PFSK-1 (cell line): ENCODE measurements at regions not wholly inside any gene's neighbourhood (a gene's known extent, or its start where the extent isn't known, plus 50 kb on each side); places are given as distances from the start of the nearest gene placed in this dataset.

Experiments
- FOXP2 ChIP-seq: optimal IDR thresholded peaks from 2 replicates; pipeline ENCODE3; 2011; ENCODE audit warnings: borderline replicate concordance, control low read depth, inconsistent platforms; ENCODE audit not compliant: insufficient read depth; ENCODE audit errors: extremely low read length, extremely low read depth
- POLR2AphosphoS5 ChIP-seq: IDR thresholded peaks from 2 replicates; pipeline ENCODE4 v1.6.1; 2012; ENCODE audit warnings: low read depth, mild to moderate bottlenecking, control low read depth, low read length, moderate library complexity
- REST ChIP-seq, 2 experiments: IDR thresholded peaks; 2 replicates each; pipeline versions ENCODE4 v1.6.1 to v1.8.0; 2011 to 2012; ENCODE audit warnings: low read depth in 2 of 2, low read length in 2 of 2, control low read depth in 1 of 2, inconsistent platforms in 1 of 2, mild to moderate bottlenecking in 1 of 2, moderate library complexity in 1 of 2; ENCODE audit not compliant: insufficient read depth in 1 of 2
- SIN3A ChIP-seq: IDR thresholded peaks from 2 replicates; pipeline ENCODE4 v1.6.1; 2012; ENCODE audit warnings: mild to moderate bottlenecking, low read length, moderate library complexity, borderline replicate concordance; ENCODE audit not compliant: insufficient read depth
- TAF1 ChIP-seq: IDR thresholded peaks from 2 replicates; pipeline ENCODE4 v1.6.1; 2012; ENCODE audit warnings: low read length, control low read depth, borderline replicate concordance; ENCODE audit not compliant: insufficient read depth

GRCh38 chr10:8874268-8874667 is 819.8 kb downstream of the GATA3 start:
- TF ChIP-seq SIN3A (no peak), POLR2AphosphoS5 (no peak), REST (IDR thresholded peaks at IDR 0.05; ENCODE audit: insufficient read depth in 1 of 2, low read depth in 2 of 2, low read length in 2 of 2) (no peak), FOXP2 (no peak), TAF1 (no peak)

- no peak for TF ChIP-seq REST (IDR thresholded peaks at IDR 0.05; ENCODE audit: insufficient read depth in 1 of 2, low read depth in 2 of 2, low read length in 2 of 2)
- no peak for TF ChIP-seq POLR2AphosphoS5
- TF ChIP-seq FOXP2 = no peak
- TF ChIP-seq TAF1 = no peak
- no peak for TF ChIP-seq SIN3A
These were observed 820.5 kb downstream of the GATA3 start for GRCh38 chr10:8874972-8875371.

- TF ChIP-seq SIN3A (no peak), POLR2AphosphoS5 (no peak), TAF1 (no peak), REST (IDR thresholded peaks at IDR 0.05; ENCODE audit: insufficient read depth in 1 of 2, low read depth in 2 of 2, low read length in 2 of 2) (no peak), FOXP2 (no peak)
These were observed 821.7 kb downstream of the GATA3 start for GRCh38 chr10:8876171-8876570.

GRCh38 chr10:8889538-8889937 is 835.0 kb downstream of the GATA3 start:
- no peak for TF ChIP-seq POLR2AphosphoS5
- no peak for TF ChIP-seq FOXP2
- no peak for TF ChIP-seq SIN3A
- TF ChIP-seq TAF1 = no peak
- no peak for TF ChIP-seq REST (IDR thresholded peaks at IDR 0.05; ENCODE audit: insufficient read depth in 1 of 2, low read depth in 2 of 2, low read length in 2 of 2)

GRCh38 chr10:8893102-8893501 is 838.6 kb downstream of the GATA3 start:
- TF ChIP-seq POLR2AphosphoS5 (no peak), REST (IDR thresholded peaks at IDR 0.05; ENCODE audit: insufficient read depth in 1 of 2, low read depth in 2 of 2, low read length in 2 of 2) (no peak), SIN3A (no peak), TAF1 (no peak), FOXP2 (no peak)
